GM12874 (cell line): ENCODE measurements at regions not wholly inside any gene's neighbourhood (a gene's known extent, or its start where the extent isn't known, plus 50 kb on each side); places are given as distances from the start of the nearest gene placed in this dataset.

Experiments
- TF ChIP-seq, protein P1 (sequence below): IDR thresholded peaks from 2 replicates; pipeline ENCODE4 v1.5.1; 2011; ENCODE audit warnings: low read depth, mild to moderate bottlenecking, control low read depth, low read length, moderate library complexity; ENCODE audit not compliant: insufficient read depth

DNA sequence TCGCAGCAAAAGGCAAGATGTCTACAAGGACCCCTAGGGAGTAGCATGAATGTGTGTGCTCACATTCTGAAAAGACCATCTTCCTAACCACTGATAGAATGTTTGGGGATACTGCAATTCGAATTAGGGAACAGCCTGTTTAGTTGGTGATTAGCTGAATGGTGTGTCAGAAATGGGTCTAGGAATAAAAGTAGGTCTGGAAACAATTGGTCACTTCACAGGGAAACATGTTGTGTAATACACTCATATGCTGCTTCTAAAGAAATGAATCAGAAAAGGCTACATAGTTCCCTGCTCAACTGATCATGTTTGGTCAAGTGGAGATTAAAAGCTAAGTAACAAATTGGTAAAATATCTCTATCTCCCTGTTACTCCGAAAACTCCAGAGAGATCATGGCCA, 2362.4 kb upstream of the TENM3 start:
- TF ChIP-seq, protein P1, sequence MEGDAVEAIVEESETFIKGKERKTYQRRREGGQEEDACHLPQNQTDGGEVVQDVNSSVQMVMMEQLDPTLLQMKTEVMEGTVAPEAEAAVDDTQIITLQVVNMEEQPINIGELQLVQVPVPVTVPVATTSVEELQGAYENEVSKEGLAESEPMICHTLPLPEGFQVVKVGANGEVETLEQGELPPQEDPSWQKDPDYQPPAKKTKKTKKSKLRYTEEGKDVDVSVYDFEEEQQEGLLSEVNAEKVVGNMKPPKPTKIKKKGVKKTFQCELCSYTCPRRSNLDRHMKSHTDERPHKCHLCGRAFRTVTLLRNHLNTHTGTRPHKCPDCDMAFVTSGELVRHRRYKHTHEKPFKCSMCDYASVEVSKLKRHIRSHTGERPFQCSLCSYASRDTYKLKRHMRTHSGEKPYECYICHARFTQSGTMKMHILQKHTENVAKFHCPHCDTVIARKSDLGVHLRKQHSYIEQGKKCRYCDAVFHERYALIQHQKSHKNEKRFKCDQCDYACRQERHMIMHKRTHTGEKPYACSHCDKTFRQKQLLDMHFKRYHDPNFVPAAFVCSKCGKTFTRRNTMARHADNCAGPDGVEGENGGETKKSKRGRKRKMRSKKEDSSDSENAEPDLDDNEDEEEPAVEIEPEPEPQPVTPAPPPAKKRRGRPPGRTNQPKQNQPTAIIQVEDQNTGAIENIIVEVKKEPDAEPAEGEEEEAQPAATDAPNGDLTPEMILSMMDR = no peak

DNA sequence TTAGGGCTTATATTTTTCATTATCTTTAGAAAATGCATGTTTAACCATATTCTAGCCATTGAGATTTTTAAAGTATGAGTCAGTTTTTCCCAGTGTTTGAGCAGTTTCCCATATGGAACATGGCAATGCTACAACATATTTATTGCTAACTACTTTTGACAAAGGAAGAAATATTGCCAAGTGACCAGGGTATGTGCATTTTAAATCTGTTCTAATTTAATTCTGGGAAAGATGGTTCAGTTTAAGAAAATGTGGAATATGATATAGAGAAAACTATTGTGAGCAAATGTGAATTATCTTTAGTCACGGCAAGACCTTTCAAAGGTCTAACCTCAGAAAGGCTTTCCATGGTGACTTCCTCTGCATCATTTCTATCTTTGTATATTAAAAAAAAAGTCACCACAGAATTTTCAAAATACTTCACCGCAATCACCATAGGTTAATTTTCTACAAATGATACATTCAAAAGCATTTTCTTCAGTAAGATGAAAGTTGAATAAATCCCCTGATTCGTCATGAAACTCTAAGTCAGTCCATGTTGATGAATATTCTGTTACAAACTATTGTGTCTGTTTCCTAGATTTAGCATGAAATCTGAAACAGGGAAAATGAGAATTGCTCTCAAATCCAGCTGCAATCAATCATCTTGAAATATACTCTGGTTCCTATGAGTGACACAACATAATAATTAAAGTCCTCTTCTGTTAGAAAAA, 2349.0 kb upstream of the TENM3 start:
- TF ChIP-seq, protein P1 = no peak

DNA sequence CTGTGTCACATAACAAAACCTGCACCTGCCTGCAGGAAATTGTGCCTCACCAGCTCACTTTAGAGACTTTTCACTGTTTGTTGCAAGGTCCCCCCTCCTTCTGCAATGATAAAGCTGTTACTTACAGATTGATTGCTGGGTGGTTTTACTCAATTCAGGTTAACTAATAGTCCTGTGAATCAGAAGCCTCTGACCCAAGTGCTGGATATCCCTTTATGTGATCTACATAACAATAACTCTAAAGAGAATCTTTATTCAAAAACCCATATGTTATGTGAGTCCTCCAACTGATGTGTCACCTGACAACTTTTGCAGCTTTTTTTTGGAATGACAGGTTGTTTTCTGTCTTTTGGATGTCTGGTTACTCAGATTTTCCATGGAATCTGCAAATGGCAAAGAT, 2323.6 kb upstream of the TENM3 start:
- TF ChIP-seq, protein P1 = no peak

DNA sequence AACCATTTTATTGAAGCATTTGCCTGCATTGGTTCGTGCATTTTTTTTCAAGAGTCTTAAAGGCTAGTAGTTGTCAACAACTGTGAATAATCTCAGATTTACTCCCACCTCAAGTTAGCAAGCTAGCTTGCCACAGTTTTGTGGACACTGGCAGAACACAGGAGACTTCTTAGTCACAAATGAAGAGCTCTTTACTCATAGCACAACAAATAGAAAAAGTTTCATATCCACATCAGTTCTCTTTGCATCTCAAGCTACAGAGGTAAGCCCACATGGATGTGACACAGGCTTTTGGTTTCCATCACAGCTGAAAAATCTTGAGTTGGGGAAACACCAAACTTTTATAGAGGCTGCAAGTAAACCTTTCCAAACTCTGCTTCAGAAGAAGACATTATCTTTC, 2315.7 kb upstream of the TENM3 start:
- TF ChIP-seq, protein P1 = no peak

DNA sequence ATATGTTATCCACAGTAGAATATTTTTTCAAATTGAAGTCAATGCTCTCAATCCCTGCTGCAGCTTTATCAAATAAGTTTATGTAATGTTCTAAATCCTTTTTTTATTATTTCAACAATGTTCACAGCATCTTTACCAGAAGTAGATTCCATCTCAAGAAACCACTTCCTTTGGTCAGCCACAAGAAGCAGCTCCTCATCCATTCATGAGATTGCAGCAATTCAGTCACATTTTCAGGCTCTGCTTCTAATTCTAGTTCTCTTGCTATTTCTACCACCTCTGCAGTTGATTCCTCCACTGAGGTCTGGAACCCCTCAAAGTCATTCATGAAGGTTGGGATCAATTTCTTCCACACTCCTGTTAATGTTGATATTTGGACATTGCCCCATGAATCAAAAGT, 2301.3 kb upstream of the TENM3 start:
- TF ChIP-seq, protein P1 = no peak

DNA sequence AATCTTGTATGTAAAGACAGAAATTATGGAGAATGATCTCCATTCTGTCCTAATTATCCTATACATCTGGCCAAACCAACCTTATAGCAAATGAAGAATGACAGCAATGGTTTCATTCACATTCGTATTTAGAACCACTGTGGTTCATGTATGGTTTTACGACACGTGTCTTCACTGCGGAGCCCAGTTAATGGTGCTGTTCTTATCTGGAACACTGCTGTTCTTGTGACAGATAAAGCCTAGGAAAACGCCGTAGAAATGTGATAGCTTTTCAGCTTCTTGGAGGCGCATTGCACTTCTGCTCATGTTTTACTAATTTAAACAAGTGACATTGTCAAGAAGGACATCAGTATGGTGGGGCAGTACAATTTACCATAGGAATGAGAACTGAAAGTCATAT, 2266.4 kb upstream of the TENM3 start:
- TF ChIP-seq, protein P1 = no peak

DNA sequence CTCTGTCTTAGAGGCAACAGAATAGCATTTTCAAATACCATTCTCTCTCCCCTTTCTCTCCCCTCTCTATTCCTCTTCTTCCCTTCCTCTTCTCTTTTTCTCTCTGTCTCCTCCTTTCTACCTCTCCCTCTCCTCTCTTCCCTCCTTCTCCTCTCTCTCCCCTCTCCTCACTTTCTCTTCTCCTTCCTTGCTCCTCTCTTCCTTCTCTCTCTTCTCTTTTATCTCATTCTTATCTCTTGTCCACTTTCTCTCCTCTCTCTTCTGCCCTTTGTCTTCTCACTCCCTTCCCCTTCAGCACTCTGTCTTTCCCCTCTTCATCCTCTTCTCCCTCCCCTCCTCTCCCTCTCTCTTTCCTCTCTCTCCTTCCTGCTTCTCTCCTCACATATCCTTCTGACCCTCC, 2265.8 kb upstream of the TENM3 start:
- TF ChIP-seq, protein P1 = no peak
